Liver (tissue), 8 donors: ENCODE measurements at regions not wholly inside any gene's neighbourhood (a gene's known extent, or its start where the extent isn't known, plus 50 kb on each side); places are given as distances from the start of the nearest gene placed in this dataset.

ENCODE experiments used
- DNase-seq: peaks from one replicate; pipeline ENCODE4 v3.0.0-alpha.2; 2017; ENCODE audit warnings: low spot score
- H3K27ac ChIP-seq, 2 donors: one replicate each; pipeline ENCODE4 v1.7.0; 2013; ENCODE audit warnings: inconsistent platforms in 2 of 2, low read length in 2 of 2, control low read depth in 1 of 2, low read depth in 1 of 2, mild to moderate bottlenecking in 1 of 2
- H3K27me3 ChIP-seq, 4 donors: one replicate each; pipeline versions ENCODE4 v1.6.1 to v1.7.0; 2013; ENCODE audit warnings: low read length in 3 of 4, inconsistent platforms in 1 of 4, mild to moderate bottlenecking in 1 of 4, moderate library complexity in 1 of 4; ENCODE audit not compliant: control insufficient read depth in 4 of 4, insufficient read depth in 4 of 4
- H3K36me3 ChIP-seq, 4 donors: one replicate each; pipeline versions ENCODE4 v1.6.1 to v1.7.0; 2013; ENCODE audit warnings: low read length in 3 of 4, mild to moderate bottlenecking in 3 of 4, low read depth in 1 of 4, moderate library complexity in 1 of 4; ENCODE audit not compliant: control insufficient read depth in 4 of 4, insufficient read depth in 3 of 4
- H3K4me1 ChIP-seq, 4 donors: one replicate each; pipeline versions ENCODE4 v1.6.1 to v1.7.0; 2013; ENCODE audit warnings: low read length in 3 of 4, mild to moderate bottlenecking in 3 of 4, moderate library complexity in 1 of 4; ENCODE audit not compliant: control insufficient read depth in 4 of 4, insufficient read depth in 4 of 4
- H3K4me3 ChIP-seq, 3 donors: one replicate each; pipeline versions ENCODE4 v1.6.1 to v1.7.0; 2013; ENCODE audit warnings: low read length in 3 of 3, control low read depth in 1 of 3, low read depth in 1 of 3, mild to moderate bottlenecking in 1 of 3
- H3K9ac ChIP-seq, 2 donors: one replicate each; pipeline ENCODE4 v1.7.0; 2013; ENCODE audit warnings: low read length in 2 of 2, mild to moderate bottlenecking in 2 of 2, moderate library complexity in 2 of 2, control low read depth in 1 of 2, low read depth in 1 of 2
- H3K9me3 ChIP-seq, 4 donors: one replicate each; pipeline versions ENCODE4 v1.6.1 to v1.7.0; 2013; ENCODE audit warnings: low read length in 3 of 4; ENCODE audit not compliant: control insufficient read depth in 4 of 4
- ATF3 ChIP-seq: IDR thresholded peaks from 2 replicates; pipeline ENCODE4 v1.6.1; 2016; ENCODE audit warnings: antibody characterized with exemption
- EGR1 ChIP-seq, 2 donors: IDR thresholded peaks; 2 replicates each; pipeline ENCODE4 v1.6.1; 2016 to 2018; ENCODE audit warnings: antibody characterized with exemption in 2 of 2, low read depth in 2 of 2
- FOXA1 ChIP-seq: IDR thresholded peaks from 2 replicates; pipeline ENCODE4 v1.6.1; 2016; ENCODE audit warnings: antibody characterized with exemption
- FOXA2 ChIP-seq: IDR thresholded peaks from 2 replicates; pipeline ENCODE4 v1.6.1; 2016; ENCODE audit warnings: antibody characterized with exemption
- GABPA ChIP-seq, 2 donors: IDR thresholded peaks in 1 of 2; conservative IDR thresholded peaks in 1 of 2; 2 replicates each; pipeline ENCODE4 v1.6.1; 2016; ENCODE audit warnings: antibody characterized with exemption in 2 of 2, mild to moderate bottlenecking in 1 of 2, moderate library complexity in 1 of 2
- HNF4A ChIP-seq, 2 donors: conservative IDR thresholded peaks; 2 replicates each; pipeline ENCODE4 v1.6.1; 2016; ENCODE audit warnings: antibody characterized with exemption in 2 of 2, mild to moderate bottlenecking in 2 of 2
- HNF4G ChIP-seq: IDR thresholded peaks from 2 replicates; pipeline ENCODE4 v1.6.1; 2016; ENCODE audit warnings: antibody characterized with exemption
- JUND ChIP-seq, 2 donors: IDR thresholded peaks; 2 replicates each; pipeline ENCODE4 v1.6.1; 2016; ENCODE audit warnings: antibody characterized with exemption in 2 of 2
- MAX ChIP-seq: IDR thresholded peaks from 2 replicates; pipeline ENCODE4 v1.6.1; 2016; ENCODE audit warnings: antibody characterized with exemption
- NR2F2 ChIP-seq: IDR thresholded peaks from 2 replicates; pipeline ENCODE4 v1.6.1; 2016; ENCODE audit warnings: antibody characterized with exemption
- RAD21 ChIP-seq, 2 donors: IDR thresholded peaks; 2 replicates each; pipeline ENCODE4 v1.6.1; 2016; ENCODE audit warnings: antibody characterized with exemption in 2 of 2, mild to moderate bottlenecking in 2 of 2
- RXRA ChIP-seq, 2 donors: IDR thresholded peaks; 2 replicates each; pipeline ENCODE4 v1.6.1; 2017 to 2018; ENCODE audit warnings: antibody characterized with exemption in 2 of 2, mild to moderate bottlenecking in 1 of 2
- SP1 ChIP-seq: IDR thresholded peaks from 2 replicates; pipeline ENCODE4 v1.6.1; 2018; ENCODE audit warnings: antibody characterized with exemption, mild to moderate bottlenecking
- TAF1 ChIP-seq: conservative IDR thresholded peaks from 2 replicates; pipeline ENCODE4 v1.6.1; 2016; ENCODE audit warnings: antibody characterized with exemption, mild to moderate bottlenecking
- YY1 ChIP-seq: IDR thresholded peaks from 2 replicates; pipeline ENCODE4 v1.6.1; 2016; ENCODE audit warnings: antibody characterized with exemption, mild to moderate bottlenecking
- WGBS: extraction: QIAGEN DNeasy Blood & Tissue Kit; methylation state at CpG from one replicate; pipeline ENCODE4 v1.1.7; 2013; 5-methylcytosine and 5-hydroxymethylcytosine counted together
- TF ChIP-seq, protein P1 (sequence below): IDR thresholded peaks from 2 replicates; pipeline ENCODE4 v1.6.1; 2016; ENCODE audit warnings: antibody characterized with exemption
- TF ChIP-seq, protein P2 (sequence below): fragments of 150-350 bp; IDR thresholded peaks from 2 replicates; pipeline ENCODE4 v1.5.1; 2017; ENCODE audit warnings: improper control_type of control experiment, low read depth, low read length; ENCODE audit not compliant: missing input control
- TF ChIP-seq, protein P3 (sequence below): IDR thresholded peaks from 2 replicates; pipeline ENCODE4 v1.6.1; 2016; ENCODE audit warnings: antibody characterized with exemption, mild to moderate bottlenecking
- donor health status: healthy.
- donor health status: healthy.
- donor health status: healthy.
- donor health status: healthy.
- donor health status: healthy.

GRCh38 chr17:63364944-63365343, 81.2 kb downstream of the CYB561 start:
- no peak for DNase-seq
- no peaks in the 10 kb centered on the region for H3K27me3 ChIP-seq
- WGBS = 86% methylated on average over 6 of the region's 6 CpGs
- no peak overlapping the region for H3K27ac ChIP-seq
- H3K9ac ChIP-seq = no peak overlapping the region
- no peak for TF ChIP-seq EGR1 (IDR thresholded peaks at IDR 0.05; ENCODE audit: low read depth in 2 of 2)
- no peak for TF ChIP-seq FOXA2
- no peak for TF ChIP-seq TAF1
- TF ChIP-seq HNF4A (conservative IDR thresholded peaks at IDR 0.05) = no peak
- TF ChIP-seq FOXA1 = no peak
- TF ChIP-seq JUND (IDR thresholded peaks at IDR 0.05) = no peak
- no peak for TF ChIP-seq HNF4G
- no peak for TF ChIP-seq RAD21 (IDR thresholded peaks at IDR 0.05)
- H3K4me3 ChIP-seq = no peak overlapping the region
- H3K4me1 ChIP-seq = no peaks in the 10 kb centered on the region
- peaks cover 0 to 3% (median 0%) of the 10 kb centered on the region in 4 donors for H3K9me3 ChIP-seq
- H3K36me3 ChIP-seq = no peaks in the 10 kb centered on the region

- Histone ChIP-seq H3K36me3 (no peaks in the 10 kb centered on the region), H3K27me3 (no peaks in the 10 kb centered on the region), H3K9me3 (peaks cover 0 to 3% (median 0%) of the 10 kb centered on the region in 4 donors), H3K9ac (no peak overlapping the region), H3K4me3 (no peak overlapping the region), H3K4me1 (no peaks in the 10 kb centered on the region), H3K27ac (no peak overlapping the region)
- TF ChIP-seq, protein P1, sequence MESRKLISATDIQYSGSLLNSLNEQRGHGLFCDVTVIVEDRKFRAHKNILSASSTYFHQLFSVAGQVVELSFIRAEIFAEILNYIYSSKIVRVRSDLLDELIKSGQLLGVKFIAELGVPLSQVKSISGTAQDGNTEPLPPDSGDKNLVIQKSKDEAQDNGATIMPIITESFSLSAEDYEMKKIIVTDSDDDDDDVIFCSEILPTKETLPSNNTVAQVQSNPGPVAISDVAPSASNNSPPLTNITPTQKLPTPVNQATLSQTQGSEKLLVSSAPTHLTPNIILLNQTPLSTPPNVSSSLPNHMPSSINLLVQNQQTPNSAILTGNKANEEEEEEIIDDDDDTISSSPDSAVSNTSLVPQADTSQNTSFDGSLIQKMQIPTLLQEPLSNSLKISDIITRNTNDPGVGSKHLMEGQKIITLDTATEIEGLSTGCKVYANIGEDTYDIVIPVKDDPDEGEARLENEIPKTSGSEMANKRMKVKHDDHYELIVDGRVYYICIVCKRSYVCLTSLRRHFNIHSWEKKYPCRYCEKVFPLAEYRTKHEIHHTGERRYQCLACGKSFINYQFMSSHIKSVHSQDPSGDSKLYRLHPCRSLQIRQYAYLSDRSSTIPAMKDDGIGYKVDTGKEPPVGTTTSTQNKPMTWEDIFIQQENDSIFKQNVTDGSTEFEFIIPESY = no peak
- TF ChIP-seq JUND (IDR thresholded peaks at IDR 0.05) = no peak
- no peak for TF ChIP-seq HNF4G
- no peak for TF ChIP-seq NR2F2
- no peak for TF ChIP-seq TAF1
- TF ChIP-seq, protein P2, sequence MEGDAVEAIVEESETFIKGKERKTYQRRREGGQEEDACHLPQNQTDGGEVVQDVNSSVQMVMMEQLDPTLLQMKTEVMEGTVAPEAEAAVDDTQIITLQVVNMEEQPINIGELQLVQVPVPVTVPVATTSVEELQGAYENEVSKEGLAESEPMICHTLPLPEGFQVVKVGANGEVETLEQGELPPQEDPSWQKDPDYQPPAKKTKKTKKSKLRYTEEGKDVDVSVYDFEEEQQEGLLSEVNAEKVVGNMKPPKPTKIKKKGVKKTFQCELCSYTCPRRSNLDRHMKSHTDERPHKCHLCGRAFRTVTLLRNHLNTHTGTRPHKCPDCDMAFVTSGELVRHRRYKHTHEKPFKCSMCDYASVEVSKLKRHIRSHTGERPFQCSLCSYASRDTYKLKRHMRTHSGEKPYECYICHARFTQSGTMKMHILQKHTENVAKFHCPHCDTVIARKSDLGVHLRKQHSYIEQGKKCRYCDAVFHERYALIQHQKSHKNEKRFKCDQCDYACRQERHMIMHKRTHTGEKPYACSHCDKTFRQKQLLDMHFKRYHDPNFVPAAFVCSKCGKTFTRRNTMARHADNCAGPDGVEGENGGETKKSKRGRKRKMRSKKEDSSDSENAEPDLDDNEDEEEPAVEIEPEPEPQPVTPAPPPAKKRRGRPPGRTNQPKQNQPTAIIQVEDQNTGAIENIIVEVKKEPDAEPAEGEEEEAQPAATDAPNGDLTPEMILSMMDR = no peak
- no peak for TF ChIP-seq MAX
- no peak for TF ChIP-seq FOXA2
- TF ChIP-seq FOXA1 = no peak
- TF ChIP-seq, protein P3, sequence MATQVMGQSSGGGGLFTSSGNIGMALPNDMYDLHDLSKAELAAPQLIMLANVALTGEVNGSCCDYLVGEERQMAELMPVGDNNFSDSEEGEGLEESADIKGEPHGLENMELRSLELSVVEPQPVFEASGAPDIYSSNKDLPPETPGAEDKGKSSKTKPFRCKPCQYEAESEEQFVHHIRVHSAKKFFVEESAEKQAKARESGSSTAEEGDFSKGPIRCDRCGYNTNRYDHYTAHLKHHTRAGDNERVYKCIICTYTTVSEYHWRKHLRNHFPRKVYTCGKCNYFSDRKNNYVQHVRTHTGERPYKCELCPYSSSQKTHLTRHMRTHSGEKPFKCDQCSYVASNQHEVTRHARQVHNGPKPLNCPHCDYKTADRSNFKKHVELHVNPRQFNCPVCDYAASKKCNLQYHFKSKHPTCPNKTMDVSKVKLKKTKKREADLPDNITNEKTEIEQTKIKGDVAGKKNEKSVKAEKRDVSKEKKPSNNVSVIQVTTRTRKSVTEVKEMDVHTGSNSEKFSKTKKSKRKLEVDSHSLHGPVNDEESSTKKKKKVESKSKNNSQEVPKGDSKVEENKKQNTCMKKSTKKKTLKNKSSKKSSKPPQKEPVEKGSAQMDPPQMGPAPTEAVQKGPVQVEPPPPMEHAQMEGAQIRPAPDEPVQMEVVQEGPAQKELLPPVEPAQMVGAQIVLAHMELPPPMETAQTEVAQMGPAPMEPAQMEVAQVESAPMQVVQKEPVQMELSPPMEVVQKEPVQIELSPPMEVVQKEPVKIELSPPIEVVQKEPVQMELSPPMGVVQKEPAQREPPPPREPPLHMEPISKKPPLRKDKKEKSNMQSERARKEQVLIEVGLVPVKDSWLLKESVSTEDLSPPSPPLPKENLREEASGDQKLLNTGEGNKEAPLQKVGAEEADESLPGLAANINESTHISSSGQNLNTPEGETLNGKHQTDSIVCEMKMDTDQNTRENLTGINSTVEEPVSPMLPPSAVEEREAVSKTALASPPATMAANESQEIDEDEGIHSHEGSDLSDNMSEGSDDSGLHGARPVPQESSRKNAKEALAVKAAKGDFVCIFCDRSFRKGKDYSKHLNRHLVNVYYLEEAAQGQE = no peak
- TF ChIP-seq RAD21 (IDR thresholded peaks at IDR 0.05) = no peak
- TF ChIP-seq GABPA (IDR thresholded peaks at IDR 0.05 in 1 of 2, conservative IDR thresholded peaks at IDR 0.05 in 1 of 2) = no peak
- no peak for TF ChIP-seq SP1
- TF ChIP-seq ATF3 = no peak
- TF ChIP-seq RXRA (IDR thresholded peaks at IDR 0.05) = no peak
- TF ChIP-seq YY1 = no peak
- TF ChIP-seq HNF4A (conservative IDR thresholded peaks at IDR 0.05) = no peak
- DNase-seq = no peak
- WGBS = 72% methylated on average over 8 of the region's 8 CpGs
These were observed 80.5 kb downstream of the CYB561 start for GRCh38 chr17:63365366-63366240.
